MM.1S (cell line): ENCODE measurements at regions not wholly inside any gene's neighbourhood (a gene's known extent, or its start where the extent isn't known, plus 50 kb on each side); places are given as distances from the start of the nearest gene placed in this dataset.

Experiments
- DNase-seq: peaks from one replicate; pipeline ENCODE4 v3.0.0-alpha.2; 2015
- H2AFZ ChIP-seq: fragments of 300-600 bp; sonication (generic); 2 replicates; pipeline ENCODE4 v1.6.0; 2016; ENCODE audit warnings: antibody characterized with exemption, low read length
- H3F3A ChIP-seq: fragments of 300-600 bp; sonication (generic); 2 replicates; pipeline ENCODE4 v1.6.1; 2016; ENCODE audit warnings: mild to moderate bottlenecking, antibody characterized with exemption, low read length, moderate library complexity, mixed read lengths; ENCODE audit not compliant: insufficient read depth
- H3K27ac ChIP-seq: fragments of 300-600 bp; sonication (generic); 2 replicates; pipeline ENCODE4 v1.5.1; 2016; ENCODE audit warnings: mild to moderate bottlenecking, low read length
- H3K27me3 ChIP-seq: fragments of 300-600 bp; sonication (generic); replicated peaks from 2 replicates; pipeline ENCODE4 v1.6.0; 2016; ENCODE audit warnings: low read length; ENCODE audit not compliant: insufficient read depth
- H3K36me3 ChIP-seq: fragments of 300-600 bp; sonication (generic); replicated peaks from 2 replicates; pipeline ENCODE4 v1.6.1; 2016; ENCODE audit warnings: mild to moderate bottlenecking, low read length, mixed read lengths; ENCODE audit not compliant: insufficient read depth
- H3K4me1 ChIP-seq: fragments of 300-600 bp; sonication (generic); 2 replicates; pipeline ENCODE4 v1.6.1; 2016; ENCODE audit warnings: low read length, mixed read lengths
- H3K4me2 ChIP-seq: fragments of 300-600 bp; sonication (generic); 2 replicates; pipeline ENCODE4 v1.6.0; 2016; ENCODE audit warnings: low read depth, low read length
- H3K4me3 ChIP-seq: fragments of 300-600 bp; sonication (generic); 2 replicates; pipeline ENCODE4 v1.5.1; 2016; ENCODE audit warnings: low read length, mixed read lengths
- H3K79me2 ChIP-seq: fragments of 300-600 bp; sonication (generic); 2 replicates; pipeline ENCODE4 v1.6.1; 2016; ENCODE audit warnings: mixed run types, low read length, mixed read lengths
- H3K9ac ChIP-seq: fragments of 300-600 bp; sonication (generic); 2 replicates; pipeline ENCODE4 v1.6.1; 2016; ENCODE audit warnings: low read length, mixed read lengths
- H3K9me2 ChIP-seq: fragments of 300-600 bp; sonication (generic); replicated peaks from 2 replicates; pipeline ENCODE4 v1.6.1; 2016; ENCODE audit warnings: mild to moderate bottlenecking, low read length, mixed read lengths; ENCODE audit not compliant: insufficient read depth
- H3K9me3 ChIP-seq: fragments of 300-600 bp; sonication (generic); replicated peaks from 2 replicates; pipeline ENCODE4 v1.6.1; 2016; ENCODE audit warnings: mild to moderate bottlenecking, low read length, mixed read lengths; ENCODE audit not compliant: insufficient read depth
- H4K20me1 ChIP-seq: fragments of 300-600 bp; sonication (generic); 2 replicates; pipeline ENCODE4 v1.6.1; 2016; ENCODE audit warnings: mild to moderate bottlenecking, low read length, moderate library complexity, mixed read lengths; ENCODE audit not compliant: insufficient read depth
- EZH2 ChIP-seq: fragments of 300-600 bp; sonication (generic); optimal IDR thresholded peaks from 2 replicates; pipeline ENCODE3; 2017; ENCODE audit warnings: low read depth, mild to moderate bottlenecking, antibody characterized with exemption, low read length, mixed read lengths
- EZH2phosphoT487 ChIP-seq: fragments of 300-600 bp; sonication (generic); IDR thresholded peaks from 2 replicates; pipeline ENCODE4 v1.6.1; 2018; ENCODE audit warnings: antibody characterized with exemption, low read length
- TF ChIP-seq, protein P1 (sequence below): fragments of 300-600 bp; sonication (generic); IDR thresholded peaks from 2 replicates; pipeline ENCODE4 v1.5.1; 2016; ENCODE audit warnings: antibody characterized with exemption, low read length, mixed read lengths

GRCh38 chr10:81696609-81697388 is 178.2 kb upstream of the NRG3 start:
- DNase-seq: no peak
- Histone ChIP-seq H2AFZ (no peak overlapping the region), H3K36me3 (no peaks in the 10 kb centered on the region), H3K9ac (no peak overlapping the region), H3K27me3 (no peaks in the 10 kb centered on the region), H4K20me1 (no peaks in the 10 kb centered on the region), H3K4me2 (no peak overlapping the region), H3K9me3 (no peaks in the 10 kb centered on the region), H3K4me3 (no peak overlapping the region), H3K27ac (no peak overlapping the region), H3K9me2 (no peaks in the 10 kb centered on the region), H3K4me1 (no peaks in the 10 kb centered on the region), H3K79me2 (no peaks in the 10 kb centered on the region), H3F3A (no peaks in the 10 kb centered on the region)
- TF ChIP-seq, protein P1, sequence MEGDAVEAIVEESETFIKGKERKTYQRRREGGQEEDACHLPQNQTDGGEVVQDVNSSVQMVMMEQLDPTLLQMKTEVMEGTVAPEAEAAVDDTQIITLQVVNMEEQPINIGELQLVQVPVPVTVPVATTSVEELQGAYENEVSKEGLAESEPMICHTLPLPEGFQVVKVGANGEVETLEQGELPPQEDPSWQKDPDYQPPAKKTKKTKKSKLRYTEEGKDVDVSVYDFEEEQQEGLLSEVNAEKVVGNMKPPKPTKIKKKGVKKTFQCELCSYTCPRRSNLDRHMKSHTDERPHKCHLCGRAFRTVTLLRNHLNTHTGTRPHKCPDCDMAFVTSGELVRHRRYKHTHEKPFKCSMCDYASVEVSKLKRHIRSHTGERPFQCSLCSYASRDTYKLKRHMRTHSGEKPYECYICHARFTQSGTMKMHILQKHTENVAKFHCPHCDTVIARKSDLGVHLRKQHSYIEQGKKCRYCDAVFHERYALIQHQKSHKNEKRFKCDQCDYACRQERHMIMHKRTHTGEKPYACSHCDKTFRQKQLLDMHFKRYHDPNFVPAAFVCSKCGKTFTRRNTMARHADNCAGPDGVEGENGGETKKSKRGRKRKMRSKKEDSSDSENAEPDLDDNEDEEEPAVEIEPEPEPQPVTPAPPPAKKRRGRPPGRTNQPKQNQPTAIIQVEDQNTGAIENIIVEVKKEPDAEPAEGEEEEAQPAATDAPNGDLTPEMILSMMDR: no peak

DNA sequence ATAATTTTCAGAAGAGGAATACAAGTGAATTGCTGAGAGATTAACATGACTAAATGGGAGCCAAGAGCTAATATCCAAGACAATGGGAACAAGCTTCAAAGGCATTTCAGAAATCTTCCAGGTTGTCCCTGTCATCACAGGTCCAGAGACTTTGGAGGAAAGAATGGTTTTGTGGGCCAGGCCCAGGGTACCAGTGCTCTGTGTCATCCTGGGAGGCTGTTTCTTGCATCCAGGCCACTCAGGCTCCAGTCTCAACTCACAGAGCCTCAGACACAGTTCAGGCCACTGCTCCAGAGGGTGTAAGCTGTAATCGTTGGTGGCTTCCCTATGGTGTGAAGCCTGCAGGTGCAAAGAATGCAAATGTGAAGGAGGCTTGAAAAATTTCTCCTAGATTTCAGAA is 170.4 kb upstream of the NRG3 start:
- no peak overlapping the region for H3K27ac ChIP-seq
- H3K9me3 ChIP-seq: no peaks in the 10 kb centered on the region
- H3K4me1 ChIP-seq: no peaks in the 10 kb centered on the region
- no peaks in the 10 kb centered on the region for H3K36me3 ChIP-seq
- H4K20me1 ChIP-seq: no peaks in the 10 kb centered on the region
- no peak overlapping the region for H3K4me3 ChIP-seq
- H3K27me3 ChIP-seq: no peaks in the 10 kb centered on the region
- no peaks in the 10 kb centered on the region for H3K79me2 ChIP-seq
- TF ChIP-seq EZH2phosphoT487: no peak
- TF ChIP-seq EZH2: no peak
- TF ChIP-seq, protein P1: no peak
- H3K9ac ChIP-seq: no peak overlapping the region
- no peaks in the 10 kb centered on the region for H3F3A ChIP-seq
- no peak for DNase-seq
- H3K4me2 ChIP-seq: no peak overlapping the region
- H2AFZ ChIP-seq: no peak overlapping the region
- H3K9me2 ChIP-seq: no peaks in the 10 kb centered on the region

- DNase-seq: no peak
- no peaks in the 10 kb centered on the region for H3K27me3 ChIP-seq
- H3K79me2 ChIP-seq: no peaks in the 10 kb centered on the region
- no peaks in the 10 kb centered on the region for H3F3A ChIP-seq
- H3K36me3 ChIP-seq: no peaks in the 10 kb centered on the region
- H3K4me1 ChIP-seq: no peaks in the 10 kb centered on the region
- H3K9me3 ChIP-seq: no peaks in the 10 kb centered on the region
- H3K4me2 ChIP-seq: no peak overlapping the region
- H4K20me1 ChIP-seq: no peaks in the 10 kb centered on the region
- TF ChIP-seq EZH2: no peak
- TF ChIP-seq EZH2phosphoT487: no peak
- TF ChIP-seq, protein P1: no peak
- no peak overlapping the region for H2AFZ ChIP-seq
- H3K9me2 ChIP-seq: no peaks in the 10 kb centered on the region
- H3K9ac ChIP-seq: no peak overlapping the region
- H3K27ac ChIP-seq: no peak overlapping the region
- no peak overlapping the region for H3K4me3 ChIP-seq
Measured at GRCh38 chr10:81708416-81708815, 166.6 kb upstream of the NRG3 start.
